CMK (cell line): ENCODE measurements at regions not wholly inside any gene's neighbourhood (a gene's known extent, or its start where the extent isn't known, plus 50 kb on each side); places are given as distances from the start of the nearest gene placed in this dataset.
"Not testable (repeated sequence)": the region's sequence is repeated elsewhere in the genome, so short reads cannot be mapped to it uniquely, and the experiment has no call there.

Experiments used
- DNase-seq: peaks from one replicate; pipeline ENCODE4 v3.0.0-alpha.2; 2010; ENCODE audit warnings: low read depth

- no peak for DNase-seq
Measured at GRCh38 chr3:88408935-88409334, 259.2 kb downstream of the C3orf38 start.

- no peak for DNase-seq
Measured at GRCh38 chr3:88410259-88410658, 260.5 kb downstream of the C3orf38 start.

- DNase-seq: no peak
Measured at GRCh38 chr3:88412346-88412745, 262.6 kb downstream of the C3orf38 start.

GRCh38 chr3:88416436-88416835, 266.7 kb downstream of the C3orf38 start:
- no peak for DNase-seq

DNA sequence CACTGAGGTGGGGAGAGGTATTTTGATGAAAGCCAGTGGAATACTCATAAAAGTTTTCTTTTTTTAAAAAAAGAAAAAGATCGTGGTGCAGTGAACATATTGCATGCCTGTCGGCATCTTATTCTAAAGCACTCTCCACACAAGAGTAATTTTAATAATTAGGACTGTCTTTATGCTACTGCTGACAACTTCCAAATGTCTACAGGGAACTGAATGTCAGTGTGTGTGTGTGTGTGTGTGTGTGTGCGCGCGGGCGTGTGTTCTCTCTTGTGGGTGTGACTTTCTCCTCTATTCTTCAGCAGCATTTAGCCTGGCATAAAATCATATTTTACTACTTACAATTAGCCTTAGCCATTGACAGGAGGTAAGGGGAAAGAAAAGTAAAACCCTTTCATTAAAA, 268.5 kb downstream of the C3orf38 start:
- no peak for DNase-seq

- DNase-seq: no peak
Measured at GRCh38 chr3:88433568-88433967, 283.8 kb downstream of the C3orf38 start.

GRCh38 chr3:88434001-88434400, 284.2 kb downstream of the C3orf38 start:
- no peak for DNase-seq

DNA sequence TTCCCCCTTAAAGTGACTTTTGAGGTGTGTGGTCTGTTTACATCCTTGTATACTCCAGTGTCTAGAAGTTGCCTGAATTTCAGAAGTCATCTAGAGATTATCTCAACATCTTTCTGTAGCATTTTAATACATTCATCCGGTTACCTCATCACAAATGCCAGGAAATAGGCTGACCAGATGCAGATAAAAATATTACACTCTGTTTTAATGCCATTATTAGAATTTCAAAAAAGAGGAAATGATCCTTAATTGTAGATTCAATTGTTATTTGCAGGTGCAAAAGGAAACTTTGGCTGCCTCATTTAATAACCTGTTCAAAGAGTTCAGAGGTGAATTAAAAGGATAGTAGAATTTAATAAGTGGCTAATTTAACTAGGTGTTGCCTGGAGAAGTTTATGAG, 290.9 kb downstream of the C3orf38 start:
- DNase-seq: no peak

- no peak for DNase-seq
Measured at GRCh38 chr3:88443066-88443465, 293.3 kb downstream of the C3orf38 start.

- DNase-seq: no peak
Measured at GRCh38 chr3:88444251-88444650, 294.5 kb downstream of the C3orf38 start.

DNA sequence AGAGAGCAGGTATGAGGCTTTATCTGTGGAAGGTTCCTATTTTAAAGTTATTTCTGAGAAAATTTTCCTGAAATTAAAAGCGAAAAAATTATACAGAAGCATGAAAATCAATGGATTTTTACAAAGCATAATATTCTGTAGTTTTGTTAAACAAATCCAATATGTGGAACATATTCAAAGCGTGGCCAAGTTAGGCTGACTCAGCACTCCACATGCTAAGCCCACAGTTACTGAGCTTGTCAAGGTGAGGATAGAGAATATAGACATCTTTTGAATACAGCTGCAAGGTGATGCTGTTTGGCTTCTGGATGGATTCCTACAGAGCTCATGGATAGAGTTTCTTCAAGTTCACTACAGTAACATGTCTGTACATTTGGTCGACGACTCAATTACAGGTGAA, 302.5 kb downstream of the C3orf38 start:
- DNase-seq: no peak

GRCh38 chr3:88460369-88460768, 310.6 kb downstream of the C3orf38 start:
- DNase-seq: no peak

DNA sequence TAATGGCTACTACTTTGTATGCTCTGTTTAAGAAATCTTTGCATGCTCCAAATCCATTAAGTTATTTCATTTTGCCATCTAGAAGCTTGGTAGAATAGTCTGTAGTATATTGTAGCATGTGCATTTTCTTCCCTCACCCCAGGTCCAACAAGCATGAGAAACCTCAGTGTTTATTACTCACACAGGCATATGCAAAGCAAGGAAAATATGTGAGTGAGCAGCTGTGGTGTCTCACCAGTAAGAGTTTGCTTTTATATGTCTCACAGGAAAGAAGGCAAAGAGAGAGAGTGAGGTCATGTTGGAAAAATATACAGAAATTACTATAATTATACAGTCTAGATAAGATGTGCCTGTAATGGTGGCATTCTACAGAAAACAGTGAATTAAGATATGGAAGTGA, 312.5 kb downstream of the C3orf38 start:
- no peak for DNase-seq

GRCh38 chr3:88467191-88467590, 317.4 kb downstream of the C3orf38 start:
- no peak for DNase-seq

DNA sequence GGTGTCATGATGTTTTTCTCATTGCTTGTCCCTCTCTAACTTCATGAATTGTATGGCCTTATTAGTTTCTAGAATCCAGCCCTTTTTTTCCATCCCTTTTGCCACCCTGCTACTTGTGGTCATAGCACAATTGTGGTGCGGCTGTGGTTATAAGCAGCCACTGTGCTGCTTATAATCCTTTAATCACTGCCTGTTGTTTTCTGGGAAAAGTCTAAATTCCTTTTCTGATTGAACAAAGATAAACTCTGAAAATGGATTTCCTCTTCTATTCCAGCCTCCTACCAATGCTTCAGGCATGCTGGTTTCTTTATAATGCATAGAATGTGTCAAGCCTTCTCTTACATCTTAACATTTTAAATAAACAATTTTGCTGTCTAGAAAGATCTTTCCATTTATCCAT, 319.5 kb downstream of the C3orf38 start:
- no peak for DNase-seq

GRCh38 chr3:88478460-88478859, 328.7 kb downstream of the C3orf38 start:
- no peak for DNase-seq

GRCh38 chr3:88480822-88481221, 331.1 kb downstream of the C3orf38 start:
- no peak for DNase-seq

DNA sequence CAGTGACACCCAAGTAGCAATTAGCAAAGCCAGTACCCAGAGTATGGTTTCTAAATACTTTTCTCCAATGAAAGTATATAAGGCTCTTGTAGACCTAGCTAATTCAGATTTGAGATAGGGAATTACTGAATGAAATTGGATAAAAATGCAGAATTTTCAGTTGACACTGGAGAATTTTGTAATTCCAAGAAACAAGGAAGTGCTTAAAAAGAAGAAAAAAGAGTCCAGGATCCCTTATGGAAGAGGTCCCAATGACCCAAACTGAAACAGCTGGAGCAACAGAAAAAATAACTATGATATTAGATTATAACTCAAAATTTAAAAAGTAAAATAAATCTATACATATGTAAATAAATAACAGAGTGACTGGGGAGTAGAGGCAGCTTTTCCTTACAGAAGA, 335.2 kb downstream of the C3orf38 start:
- no peak for DNase-seq

DNA sequence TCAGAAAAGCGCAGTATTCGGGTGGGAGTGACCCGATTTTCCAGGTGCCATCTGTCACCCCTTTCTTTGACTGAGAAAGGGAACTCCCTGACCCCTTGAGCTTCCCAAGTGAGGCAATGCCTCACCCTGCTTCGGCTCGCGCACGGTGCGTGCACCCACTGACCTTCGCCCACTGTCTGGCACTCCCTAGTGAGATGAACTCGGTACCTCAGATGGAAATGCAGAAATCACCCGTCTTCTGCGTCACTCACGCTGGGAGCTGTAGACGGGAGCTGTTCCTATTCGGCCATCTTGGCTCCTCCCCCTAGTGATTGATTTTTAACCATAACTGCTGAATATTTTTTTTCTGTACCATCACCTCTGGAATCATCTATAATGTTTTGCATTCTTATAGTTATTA, 359.1 kb downstream of the C3orf38 start:
- DNase-seq: not testable (repeated sequence)

DNA sequence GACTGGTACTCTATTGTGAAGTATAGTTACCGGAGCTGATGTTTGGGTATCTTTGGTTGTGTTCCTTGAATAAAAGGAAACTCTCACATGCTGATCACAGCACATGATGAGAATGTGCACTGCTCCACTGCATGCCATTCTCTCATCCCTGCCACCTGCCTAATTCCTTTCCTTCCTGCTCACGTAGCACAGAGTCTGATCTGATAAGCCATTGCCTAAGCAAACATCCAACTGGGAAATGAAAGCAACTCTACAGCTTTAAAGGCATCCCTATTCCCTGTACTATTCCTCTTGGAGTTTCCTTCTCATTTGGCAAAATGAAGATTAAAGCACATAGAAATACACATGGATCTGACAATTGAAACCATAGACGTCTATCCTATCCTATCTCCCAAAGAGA, 359.8 kb downstream of the C3orf38 start:
- DNase-seq: no peak

GRCh38 chr3:88528494-88528893, 378.7 kb downstream of the C3orf38 start:
- no peak for DNase-seq

DNA sequence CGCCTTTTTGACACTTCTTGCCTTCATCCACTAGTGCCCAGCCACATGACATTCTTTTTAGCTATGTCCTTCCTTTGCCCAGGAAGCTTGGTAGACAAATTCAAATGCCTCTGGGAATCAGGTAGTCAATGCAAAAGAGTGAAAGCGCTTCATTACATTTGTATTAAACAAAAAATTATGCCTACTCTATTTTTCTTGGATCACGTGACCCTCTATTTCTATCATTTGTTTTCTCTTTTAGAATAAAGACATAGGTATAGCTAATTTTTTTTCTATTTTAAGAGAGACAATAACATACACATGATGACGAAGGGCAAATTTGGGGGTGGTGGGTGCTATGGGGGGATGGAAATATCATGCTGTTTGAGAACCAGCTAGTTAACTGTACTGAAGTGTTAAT, 384.8 kb downstream of the C3orf38 start:
- DNase-seq: no peak

GRCh38 chr3:88535563-88535962, 385.8 kb downstream of the C3orf38 start:
- DNase-seq: no peak

GRCh38 chr3:88542916-88543315, 393.2 kb downstream of the C3orf38 start:
- no peak for DNase-seq

DNA sequence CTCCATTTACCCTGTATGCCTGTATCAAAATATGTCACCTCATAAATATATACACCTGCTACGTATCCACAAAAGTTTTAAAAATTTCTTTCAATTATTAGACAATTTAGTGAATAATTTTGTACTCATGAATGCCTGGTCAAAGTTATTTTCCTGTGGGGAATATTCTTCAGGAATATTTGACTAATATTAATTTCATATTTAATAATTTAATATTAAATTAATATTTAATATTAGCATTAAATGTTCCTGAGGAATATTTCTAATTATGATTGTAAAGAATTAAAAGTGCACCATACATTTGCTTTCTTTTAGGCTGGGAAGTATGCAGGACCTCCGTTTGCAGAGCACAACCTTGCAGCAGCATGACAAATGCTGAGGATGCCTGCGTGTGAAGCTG, 422.7 kb downstream of the C3orf38 start:
- no peak for DNase-seq
